Heart right ventricle (tissue), 16 donors: ENCODE measurements at regions not wholly inside any gene's neighbourhood (a gene's known extent, or its start where the extent isn't known, plus 50 kb on each side); places are given as distances from the start of the nearest gene placed in this dataset.

Experiments used
- ATAC-seq, 8 donors: fragments of 200-7000 bp; cut with Tn5 transposase; one replicate each; pipeline ENCODE4 v1.9.1; 2020; ENCODE audit warnings: mild to moderate bottlenecking in 8 of 8, moderate library complexity in 8 of 8, moderate number of reproducible peaks in 1 of 8
- DNase-seq, 2 donors: peaks; one replicate each; pipeline ENCODE4 v3.0.0-alpha.2; 2020
- H3K27ac ChIP-seq, 10 donors: fragments of 200-600 bp; sonication (generic) in 2 of 10; one replicate each; pipeline versions ENCODE4 v1.5.0 to v1.8.0; 2020 to 2022; ENCODE audit warnings: mild to moderate bottlenecking in 3 of 10
- H3K27me3 ChIP-seq, 7 donors: fragments of 200-600 bp; one replicate each; pipeline ENCODE4 v1.8.0; 2021 to 2022; ENCODE audit warnings: mild to moderate bottlenecking in 2 of 7
- H3K36me3 ChIP-seq, 9 donors: fragments of 200-600 bp; sonication (generic) in 1 of 9; one replicate each; pipeline versions ENCODE4 v1.5.0 to v1.8.0; 2020 to 2022; ENCODE audit warnings: mild to moderate bottlenecking in 2 of 9
- H3K4me1 ChIP-seq, 9 donors: fragments of 200-600 bp; sonication (generic) in 1 of 9; one replicate each; pipeline versions ENCODE4 v1.5.0 to v1.8.0; 2020 to 2022; ENCODE audit warnings: mild to moderate bottlenecking in 4 of 9
- H3K4me3 ChIP-seq, 10 donors: fragments of 200-600 bp; sonication (generic) in 2 of 10; one replicate each; pipeline versions ENCODE4 v1.5.0 to v1.8.0; 2020 to 2022; ENCODE audit warnings: mild to moderate bottlenecking in 7 of 10, moderate library complexity in 2 of 10
- H3K9me3 ChIP-seq, 11 donors: fragments of 200-600 bp in 10 of 11; sonication (generic) in 2 of 11; one replicate each; pipeline versions ENCODE4 v1.5.0 to v1.8.0; 2013 to 2022; ENCODE audit warnings: mild to moderate bottlenecking in 2 of 11, control low read depth in 1 of 11, moderate library complexity in 1 of 11
- CTCF ChIP-seq, 9 donors: fragments of 200-600 bp; sonication (generic) in 2 of 9; IDR thresholded peaks; one replicate each; pipeline versions ENCODE4 v1.5.0 to v1.8.0; 2021 to 2022; ENCODE audit warnings: antibody characterized with exemption in 9 of 9, mild to moderate bottlenecking in 5 of 9, moderate library complexity in 1 of 9
- whole genome bisulfite sequencing, 2 donors: extraction: QIAGEN DNeasy Blood & Tissue Kit; methylation state at CpG; one replicate each; pipeline ENCODE4 v1.1.7; 2013; ENCODE audit warnings: inconsistent platforms in 1 of 2; 5-methylcytosine and 5-hydroxymethylcytosine counted together
- intact Hi-C, 10 donors: fragments of 100-400 bp; cut with DNase I; formaldehyde crosslinking; loops; one replicate each; pipeline versions ENCODE4 v1.11.1 to v1.14.2; 2022
- donor health status: Arrhythmogenic right ventricular cardiomyopathy.
- donor health status: ischemic (EF 13 %, LVEDD 7.1; RV severe dilation, severe dysfunction).
- donor health status: healthy with polysubstance abuse.
- donor health status: DM: no; HTN: yes; CAD: no.
- donor health status: DM: no; HTN: no; CAD: no.
- donor health status: ischemic (EF 25% LVEDD 6.9; RV normal size, moderate dysfunction).
- donor health status: ischemic (EF 25% LVEDD 5.7; RV mildly dilated, moderate dysfunction).
- donor health status: healthy.
- donor health status: DM: yes; HTN: yes; CAD: no.
- donor health status: Ischemic cardiomyopathy.
- donor health status: ischemic (EF 35%, LVEDD 5.7; RV mildly dilated, moderate dysfunction).
- donor health status: nonischemic (EF 11% LVEDD 7.7; RV severe dilation, severe dysfunction).
- donor health status: DM: yes; HTN: yes; CAD: no.
- donor health status: PGD.
- donor health status: ischemic (EF 29% LVEDD 5.4; RV normal size, mild dysfunction).
- donor health status: nonischemic (EF 23%, LVEDD 6.1; RV moderate dilation, normal function).

- intact Hi-C loops: no loop called here
- no peaks in the 10 kb centered on the region for H3K36me3 ChIP-seq
- no peaks in the 10 kb centered on the region for H3K27me3 ChIP-seq
- no peak for TF ChIP-seq CTCF (IDR thresholded peaks at IDR 0.05)
- WGBS, 2 donors: 34 to 40% methylated on average over 2 of the region's 2 CpGs
- H3K4me1 ChIP-seq: peaks cover 0 to 10% (median 0%) of the 10 kb centered on the region in 9 donors
- H3K9me3 ChIP-seq: no peaks in the 10 kb centered on the region
- H3K27ac ChIP-seq: no peak overlapping the region
- no peak overlapping the region for H3K4me3 ChIP-seq
- ATAC-seq: peak in 2 of 8 donors; percentile 42 to 55
- no peak for DNase-seq
Observed at GRCh38 chr4:156615066-156615531, 356.5 kb downstream of the PDGFC start.

GRCh38 chr4:156614536-156614935 is 357.1 kb downstream of the PDGFC start:
- DNase-seq: no peak
- H3K4me1 ChIP-seq: peaks cover 0 to 10% (median 0%) of the 10 kb centered on the region in 9 donors
- no peaks in the 10 kb centered on the region for H3K27me3 ChIP-seq
- intact Hi-C loops: no loop called here
- TF ChIP-seq CTCF (IDR thresholded peaks at IDR 0.05): no peak
- H3K4me3 ChIP-seq: no peak overlapping the region
- H3K36me3 ChIP-seq: no peaks in the 10 kb centered on the region
- ATAC-seq: no peak
- no peaks in the 10 kb centered on the region for H3K9me3 ChIP-seq
- no peak overlapping the region for H3K27ac ChIP-seq

- Histone ChIP-seq H3K27ac (no peak overlapping the region), H3K36me3 (no peaks in the 10 kb centered on the region), H3K27me3 (no peaks in the 10 kb centered on the region), H3K4me1 (peaks cover 0 to under 1% (median 0%) of the 10 kb centered on the region in 9 donors), H3K4me3 (no peak overlapping the region), H3K9me3 (no peaks in the 10 kb centered on the region)
- DNase-seq: peak in 1 of 2 donors; percentile 12
- 63 to 87% methylated on average over 1 of the region's 1 CpG for WGBS, 2 donors
- no peak for TF ChIP-seq CTCF (IDR thresholded peaks at IDR 0.05)
- intact Hi-C loops: no loop called here
- no peak for ATAC-seq
Observed at GRCh38 chr4:156609421-156609820, 362.2 kb downstream of the PDGFC start.

- ATAC-seq: no peak
- intact Hi-C loops: no loop called here
- Histone ChIP-seq H3K27ac (no peak overlapping the region), H3K4me1 (no peaks in the 10 kb centered on the region), H3K36me3 (no peaks in the 10 kb centered on the region), H3K27me3 (no peaks in the 10 kb centered on the region), H3K9me3 (no peaks in the 10 kb centered on the region), H3K4me3 (no peak overlapping the region)
- TF ChIP-seq CTCF (IDR thresholded peaks at IDR 0.05): no peak
- WGBS, 2 donors: 55 to 58% methylated on average over 6 of the region's 6 CpGs
- no peak for DNase-seq
Observed at GRCh38 chr4:156608651-156609050, 362.9 kb downstream of the PDGFC start.
